Gastroesophageal sphincter (tissue), 3 donors: ENCODE measurements at regions not wholly inside any gene's neighbourhood (a gene's known extent, or its start where the extent isn't known, plus 50 kb on each side); places are given as distances from the start of the nearest gene placed in this dataset.

Experiments
- EP300 ChIP-seq: sonication (generic); formaldehyde crosslinking; IDR thresholded peaks from one replicate; pipeline ENCODE4 v1.6.1; 2017; ENCODE audit warnings: antibody characterized with exemption, mild to moderate bottlenecking
- TF ChIP-seq, protein P1 (sequence below), 4 experiments: fragments of 200-600 bp in 2 of 4; fragments of 450-650 bp in 2 of 4; sonication (generic) in 1 of 4; IDR thresholded peaks; one replicate each; pipeline ENCODE4 v1.5.1; 2017 to 2019; ENCODE audit warnings: antibody characterized with exemption in 4 of 4, mild to moderate bottlenecking in 2 of 4, moderate library complexity in 2 of 4

DNA sequence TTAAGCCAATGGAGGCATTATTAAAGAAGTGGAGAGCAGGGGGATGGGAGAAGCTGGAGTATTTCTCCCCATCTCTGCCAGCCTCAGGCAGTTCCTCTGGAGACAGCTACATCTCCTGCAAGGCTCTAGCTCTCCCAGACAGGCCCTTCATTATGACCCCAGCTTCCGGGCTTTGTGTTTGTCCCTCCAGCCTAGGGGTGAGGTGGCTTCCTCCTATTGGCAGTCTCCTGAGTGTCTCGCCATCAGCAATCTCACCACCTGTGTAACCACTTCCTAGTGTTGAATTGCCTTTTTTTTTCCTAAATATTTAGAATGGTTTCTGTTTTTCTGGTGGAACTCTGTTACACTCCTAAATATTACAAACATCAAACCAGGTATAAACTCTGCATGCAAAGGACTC, 122.3 kb downstream of the FAM174B start:
- TF ChIP-seq EP300, result no peak
- TF ChIP-seq, protein P1, sequence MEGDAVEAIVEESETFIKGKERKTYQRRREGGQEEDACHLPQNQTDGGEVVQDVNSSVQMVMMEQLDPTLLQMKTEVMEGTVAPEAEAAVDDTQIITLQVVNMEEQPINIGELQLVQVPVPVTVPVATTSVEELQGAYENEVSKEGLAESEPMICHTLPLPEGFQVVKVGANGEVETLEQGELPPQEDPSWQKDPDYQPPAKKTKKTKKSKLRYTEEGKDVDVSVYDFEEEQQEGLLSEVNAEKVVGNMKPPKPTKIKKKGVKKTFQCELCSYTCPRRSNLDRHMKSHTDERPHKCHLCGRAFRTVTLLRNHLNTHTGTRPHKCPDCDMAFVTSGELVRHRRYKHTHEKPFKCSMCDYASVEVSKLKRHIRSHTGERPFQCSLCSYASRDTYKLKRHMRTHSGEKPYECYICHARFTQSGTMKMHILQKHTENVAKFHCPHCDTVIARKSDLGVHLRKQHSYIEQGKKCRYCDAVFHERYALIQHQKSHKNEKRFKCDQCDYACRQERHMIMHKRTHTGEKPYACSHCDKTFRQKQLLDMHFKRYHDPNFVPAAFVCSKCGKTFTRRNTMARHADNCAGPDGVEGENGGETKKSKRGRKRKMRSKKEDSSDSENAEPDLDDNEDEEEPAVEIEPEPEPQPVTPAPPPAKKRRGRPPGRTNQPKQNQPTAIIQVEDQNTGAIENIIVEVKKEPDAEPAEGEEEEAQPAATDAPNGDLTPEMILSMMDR (IDR thresholded peaks at IDR 0.05), result no peak
